ENCODE measurements at regions not wholly inside any gene's neighbourhood (a gene's known extent, or its start where the extent isn't known, plus 50 kb on each side); places are given as distances from the start of the nearest gene placed in this dataset.

GRCh38 chr6:47132724-47133123, 90.6 kb upstream of the ADGRF1 start:
- Mint-ChIP-seq H3K36me3 (no peaks in the 10 kb centered on the region), H3K27me3 (ENCODE audit: low read depth in 3 of 3) (peaks cover 0 to 2% (median 1%) of the 10 kb centered on the region in 3 donors), H3K27ac (no peak overlapping the region), H3K9me3 (peaks cover 0 to 1% (median 0%) of the 10 kb centered on the region in 7 donors), H3K4me1 (peaks cover 23% of the 10 kb centered on the region), H3K4me3 (no peak overlapping the region)
- H4K20me1 ChIP-seq (ENCODE audit: insufficient read depth, low read length): no peaks in the 10 kb centered on the region
- H2AFZ ChIP-seq (ENCODE audit: insufficient read depth, low read depth, low read length, poor library complexity, severe bottlenecking): no peak overlapping the region
- no peak for DNase-seq
- no peak overlapping the region for H3K27ac ChIP-seq (ENCODE audit: low read depth in 1 of 2, low read length in 2 of 2)
- TF ChIP-seq CTCF (IDR thresholded peaks at IDR 0.05): no peak
- no peak overlapping the region for H3K9ac ChIP-seq (ENCODE audit: insufficient read depth, low read length, poor library complexity, severe bottlenecking)
- no peak overlapping the region for H3K4me3 ChIP-seq (replicated peaks in 1 of 3; ENCODE audit: low read depth in 2 of 3, low read length in 3 of 3)
- H3K4me1 ChIP-seq (ENCODE audit: control insufficient read depth in 1 of 2, insufficient read depth in 2 of 2, low read length in 2 of 2): peaks cover 21 to 22% of the 10 kb centered on the region in 2 donors
- no peaks in the 10 kb centered on the region for H3K27me3 ChIP-seq (ENCODE audit: control insufficient read depth in 2 of 2, insufficient read depth in 2 of 2, low read length in 2 of 2)
- intact Hi-C loops (cut with micrococcal nuclease): loop anchor here in 1 of 2 donors (10.0 kb wide), 1 partner anchor 112 kb away; no protein-coding TSS in a partner anchor
- H3K36me3 ChIP-seq (replicated peaks in 1 of 2; ENCODE audit: control insufficient read depth in 1 of 2, insufficient read depth in 2 of 2, low read length in 2 of 2): no peaks in the 10 kb centered on the region
- no peaks in the 10 kb centered on the region for H3K79me2 ChIP-seq (ENCODE audit: insufficient read depth, low read length)
- no peak overlapping the region for H3K4me2 ChIP-seq (replicated peaks; ENCODE audit: extremely low read depth, low read length, poor library complexity, severe bottlenecking)
- WGBS (ENCODE audit: insufficient coverage): no CpG with 5 or more reads among the region's 1 CpG
- no peaks in the 10 kb centered on the region for H3K9me3 ChIP-seq (replicated peaks in 1 of 2; ENCODE audit: control insufficient read depth in 1 of 2, insufficient read depth in 1 of 2, low read length in 2 of 2)

- H3K9me3 ChIP-seq (replicated peaks in 1 of 2; ENCODE audit: control insufficient read depth in 1 of 2, insufficient read depth in 1 of 2, low read length in 2 of 2): no peaks in the 10 kb centered on the region
- TF ChIP-seq CTCF (IDR thresholded peaks at IDR 0.05): no peak
- no peaks in the 10 kb centered on the region for H4K20me1 ChIP-seq (ENCODE audit: insufficient read depth, low read length)
- Mint-ChIP-seq H3K4me1 (peaks cover 23% of the 10 kb centered on the region), H3K27ac (no peak overlapping the region), H3K4me3 (no peak overlapping the region), H3K36me3 (no peaks in the 10 kb centered on the region), H3K27me3 (ENCODE audit: low read depth in 3 of 3) (peaks cover 0 to 2% (median 1%) of the 10 kb centered on the region in 3 donors), H3K9me3 (peaks cover 0 to 1% (median 0%) of the 10 kb centered on the region in 7 donors)
- no peaks in the 10 kb centered on the region for H3K36me3 ChIP-seq (replicated peaks in 1 of 2; ENCODE audit: control insufficient read depth in 1 of 2, insufficient read depth in 2 of 2, low read length in 2 of 2)
- no peaks in the 10 kb centered on the region for H3K79me2 ChIP-seq (ENCODE audit: insufficient read depth, low read length)
- H3K27me3 ChIP-seq (ENCODE audit: control insufficient read depth in 2 of 2, insufficient read depth in 2 of 2, low read length in 2 of 2): no peaks in the 10 kb centered on the region
- H3K4me3 ChIP-seq (replicated peaks in 1 of 3; ENCODE audit: low read depth in 2 of 3, low read length in 3 of 3): no peak overlapping the region
- H2AFZ ChIP-seq (ENCODE audit: insufficient read depth, low read depth, low read length, poor library complexity, severe bottlenecking): no peak overlapping the region
- no peak overlapping the region for H3K27ac ChIP-seq (ENCODE audit: low read depth in 1 of 2, low read length in 2 of 2)
- intact Hi-C loops (cut with micrococcal nuclease): loop anchor here in 1 of 2 donors (10.0 kb wide), 1 partner anchor 113 kb away; no protein-coding TSS in a partner anchor
- H3K9ac ChIP-seq (ENCODE audit: insufficient read depth, low read length, poor library complexity, severe bottlenecking): no peak overlapping the region
- H3K4me1 ChIP-seq (ENCODE audit: control insufficient read depth in 1 of 2, insufficient read depth in 2 of 2, low read length in 2 of 2): peaks cover 21 to 22% of the 10 kb centered on the region in 2 donors
- no peak overlapping the region for H3K4me2 ChIP-seq (replicated peaks; ENCODE audit: extremely low read depth, low read length, poor library complexity, severe bottlenecking)
- WGBS (ENCODE audit: insufficient coverage): no CpG with 5 or more reads among the region's 2 CpGs
- DNase-seq: no peak
Observed at GRCh38 chr6:47131773-47132172, 89.6 kb upstream of the ADGRF1 start.

Data from CD14-positive monocyte (primary cell).